ENCODE measurements at regions not wholly inside any gene's neighbourhood (a gene's known extent, or its start where the extent isn't known, plus 50 kb on each side); places are given as distances from the start of the nearest gene placed in this dataset.

- no peak for TF ChIP-seq POLR2A (IDR thresholded peaks at IDR 0.05; ENCODE audit: low read length)
- no peak for TF ChIP-seq GATA1 (IDR thresholded peaks at IDR 0.05; ENCODE audit: low read depth, low read length)
These were observed 106.1 kb upstream of the NDN start for GRCh38 chr15:23793191-23793680.
